GM19238 (cell line): ENCODE measurements at regions not wholly inside any gene's neighbourhood (a gene's known extent, or its start where the extent isn't known, plus 50 kb on each side); places are given as distances from the start of the nearest gene placed in this dataset.

ENCODE experiments used
- DNase-seq: peaks from one replicate; pipeline ENCODE4 v3.0.0; 2011; ENCODE audit warnings: low spot score; ENCODE audit not compliant: insufficient read length

GRCh38 chr1:25024615-25025350, 94.7 kb upstream of the RUNX3 start:
- DNase-seq, result no peak

GRCh38 chr1:25023826-25024225, 93.8 kb upstream of the RUNX3 start:
- no peak for DNase-seq

- DNase-seq, result no peak
Observed at GRCh38 chr1:25023190-25023578, 93.1 kb upstream of the RUNX3 start.

- peak; percentile 80 for DNase-seq
Observed at GRCh38 chr1:25022361-25023189, 92.5 kb upstream of the RUNX3 start.

GRCh38 chr1:25021591-25022215, 91.6 kb upstream of the RUNX3 start:
- no peak for DNase-seq

GRCh38 chr1:25020851-25021590, 90.9 kb upstream of the RUNX3 start:
- no peak for DNase-seq

GRCh38 chr1:25020173-25020845, 90.2 kb upstream of the RUNX3 start:
- DNase-seq, result no peak

GRCh38 chr1:25019337-25020172, 89.5 kb upstream of the RUNX3 start:
- peak; percentile 72 for DNase-seq

- no peak for DNase-seq
Observed at GRCh38 chr1:25018943-25019336, 88.9 kb upstream of the RUNX3 start.

GRCh38 chr1:25018110-25018735, 88.1 kb upstream of the RUNX3 start:
- DNase-seq, result no peak

GRCh38 chr1:25017436-25018109, 87.5 kb upstream of the RUNX3 start:
- no peak for DNase-seq

- no peak for DNase-seq
Observed at GRCh38 chr1:25012966-25013962, 83.2 kb upstream of the RUNX3 start.

- DNase-seq, result no peak
Observed at GRCh38 chr1:25011943-25012638, 82.0 kb upstream of the RUNX3 start.

- no peak for DNase-seq
Observed at GRCh38 chr1:25011275-25011674, 81.2 kb upstream of the RUNX3 start.

- DNase-seq, result no peak
Observed at GRCh38 chr1:25009671-25010262, 79.7 kb upstream of the RUNX3 start.

GRCh38 chr1:25008192-25008485, 78.1 kb upstream of the RUNX3 start:
- DNase-seq, result no peak
